GM12892 (cell line): ENCODE measurements at regions not wholly inside any gene's neighbourhood (a gene's known extent, or its start where the extent isn't known, plus 50 kb on each side); places are given as distances from the start of the nearest gene placed in this dataset.

Source experiments
- DNase-seq: peaks from one replicate; pipeline ENCODE4 v3.0.0; 2011; ENCODE audit not compliant: insufficient read length
- FAIRE-seq: peaks from 2 replicates; lab custom pipeline; 2011; peaks lifted over from hg19 to GRCh38; lab: Jason Lieb, UNC
- POLR2A ChIP-seq: IDR thresholded peaks from 2 replicates; pipeline ENCODE4 v1.6.1; 2011; ENCODE audit warnings: low read depth, low read length, control low read depth
- POLR2AphosphoS5 ChIP-seq: IDR thresholded peaks from 2 replicates; pipeline ENCODE4 v1.6.1; 2011; ENCODE audit warnings: low read depth, low read length, control low read depth
- TAF1 ChIP-seq: IDR thresholded peaks from 2 replicates; pipeline ENCODE4 v1.6.1; 2011; ENCODE audit warnings: low read depth, mild to moderate bottlenecking, control low read depth, low read length, borderline replicate concordance

GRCh38 chr2:6749962-6750361 is 115.7 kb downstream of the CMPK2 start:
- TF ChIP-seq POLR2AphosphoS5 (no peak), TAF1 (no peak), POLR2A (no peak)
- DNase-seq (no peak), FAIRE-seq (no peak)

GRCh38 chr2:6750411-6751158 is 115.1 kb downstream of the CMPK2 start:
- FAIRE-seq (no peak), DNase-seq (no peak)
- TF ChIP-seq TAF1 (no peak), POLR2AphosphoS5 (no peak), POLR2A (no peak)

GRCh38 chr2:6754419-6754818 is 111.3 kb downstream of the CMPK2 start:
- FAIRE-seq (no peak), DNase-seq (no peak)
- TF ChIP-seq POLR2AphosphoS5 = no peak
- TF ChIP-seq TAF1 = no peak
- TF ChIP-seq POLR2A = no peak

GRCh38 chr2:6755456-6755855 is 110.3 kb downstream of the CMPK2 start:
- no peak for TF ChIP-seq TAF1
- TF ChIP-seq POLR2A = no peak
- TF ChIP-seq POLR2AphosphoS5 = no peak
- no peak for FAIRE-seq
- no peak for DNase-seq

- no peak for FAIRE-seq
- no peak for DNase-seq
- no peak for TF ChIP-seq POLR2AphosphoS5
- no peak for TF ChIP-seq TAF1
- TF ChIP-seq POLR2A = no peak
Measured at GRCh38 chr2:6757215-6757614, 108.5 kb downstream of the CMPK2 start.

DNA sequence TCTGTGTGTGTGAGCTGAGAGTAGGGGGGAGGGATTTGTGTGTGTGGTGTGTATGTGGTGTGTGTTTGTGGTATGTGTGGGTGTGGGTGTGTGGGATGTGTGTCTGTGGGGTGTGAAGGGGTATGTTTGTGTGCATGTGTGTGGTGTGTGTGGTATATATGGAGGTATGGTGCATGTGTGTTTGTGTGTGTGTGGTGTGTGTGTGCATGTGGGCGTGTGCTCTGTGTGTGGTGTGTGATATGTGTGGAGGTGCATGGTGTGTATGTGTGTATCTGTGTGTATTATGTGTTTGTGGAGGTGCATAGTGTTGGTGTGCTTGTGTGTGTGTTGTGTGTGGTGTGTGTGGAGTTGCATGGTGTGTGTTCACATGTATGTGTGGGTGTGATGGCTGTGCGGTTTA is 106.0 kb downstream of the CMPK2 start:
- FAIRE-seq (no peak), DNase-seq (no peak)
- TF ChIP-seq POLR2A = no peak
- no peak for TF ChIP-seq POLR2AphosphoS5
- no peak for TF ChIP-seq TAF1

DNA sequence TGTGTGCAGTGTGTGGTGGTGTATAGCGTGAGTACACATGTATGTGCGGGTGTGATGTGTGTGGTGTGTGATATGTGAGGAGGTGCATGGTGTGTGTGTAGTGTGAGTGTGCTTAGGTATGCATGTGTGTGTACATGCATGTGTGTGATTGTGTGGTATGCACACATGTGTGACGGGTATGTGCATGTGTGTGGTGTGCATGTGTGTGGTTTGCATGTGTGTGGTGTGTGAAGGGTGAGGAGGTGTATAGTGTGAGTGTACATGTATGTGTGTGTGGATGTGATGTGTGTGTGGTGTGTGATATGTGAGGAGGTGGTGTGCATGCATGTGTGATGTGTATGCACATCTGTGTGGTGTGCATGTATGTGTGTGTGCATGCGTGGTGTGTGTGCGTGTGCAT is 105.6 kb downstream of the CMPK2 start:
- no peak for FAIRE-seq

DNA sequence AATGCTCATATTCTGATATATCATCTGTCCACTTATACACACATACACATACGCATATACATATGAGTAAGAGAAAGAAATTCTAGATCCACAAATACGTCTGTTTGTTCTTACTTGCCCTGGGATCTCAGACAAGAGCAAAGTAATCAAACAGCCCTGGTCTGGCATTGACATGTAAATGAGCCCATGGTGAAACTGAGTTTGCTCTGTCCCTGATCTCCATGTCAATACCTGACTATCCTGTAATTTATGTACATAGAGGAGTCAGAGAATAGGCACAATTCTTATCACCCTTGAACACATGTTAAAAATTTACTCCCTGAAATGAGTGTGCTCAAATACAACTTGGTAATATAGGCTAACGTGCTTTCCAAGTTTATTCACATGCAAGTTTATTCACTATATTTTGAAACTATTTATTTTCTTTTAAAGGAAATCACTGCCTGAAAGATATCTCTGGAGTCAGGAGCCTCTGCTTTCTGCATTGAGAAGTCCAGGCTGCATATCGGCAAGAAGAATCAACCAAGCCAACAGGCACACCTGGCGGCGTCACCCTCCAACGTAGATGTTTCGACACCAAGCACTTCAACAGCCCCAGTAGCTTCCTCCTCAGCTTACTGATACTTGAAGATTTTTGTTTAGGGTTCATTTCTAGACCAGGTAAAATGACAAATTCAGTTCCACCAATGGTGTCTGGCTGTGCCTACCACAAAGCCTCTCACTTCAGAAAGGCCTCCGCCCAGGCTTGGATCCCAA is 100.6 kb downstream of the CMPK2 start:
- no peak for DNase-seq
- TF ChIP-seq TAF1 (no peak), POLR2AphosphoS5 (no peak), POLR2A (no peak)
- no peak for FAIRE-seq

More for the DNA sequence above, 105.6 kb downstream of the CMPK2 start:
- TF ChIP-seq POLR2A = no peak
- no peak for TF ChIP-seq TAF1
- no peak for TF ChIP-seq POLR2AphosphoS5
- DNase-seq = no peak

DNA sequence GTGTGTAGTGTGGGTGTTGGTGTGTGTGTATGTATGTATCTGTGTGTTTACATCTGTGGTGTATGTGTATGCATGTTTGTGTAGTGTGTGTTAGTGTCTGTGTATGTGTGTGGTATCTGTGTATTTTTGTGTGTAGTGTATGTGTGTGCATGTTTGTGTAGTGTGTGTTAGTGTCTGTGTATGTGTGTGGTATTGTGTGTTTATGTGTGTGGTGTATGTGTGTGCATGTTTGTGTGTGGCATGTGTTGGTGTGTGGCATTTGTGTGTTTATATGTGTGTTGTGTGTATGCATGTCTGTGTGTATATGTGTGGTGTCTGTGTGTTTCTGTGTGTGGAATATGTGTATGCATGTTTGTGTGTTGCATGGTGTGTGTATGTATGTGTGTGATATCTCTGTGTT is 96.4 kb downstream of the CMPK2 start:
- TF ChIP-seq POLR2A (no peak), POLR2AphosphoS5 (no peak), TAF1 (no peak)
- no peak for FAIRE-seq

GRCh38 chr2:6770006-6770405 is 95.7 kb downstream of the CMPK2 start:
- FAIRE-seq = no peak
- DNase-seq = no peak
- TF ChIP-seq POLR2A (no peak), POLR2AphosphoS5 (no peak), TAF1 (no peak)

More for the DNA sequence above, 96.4 kb downstream of the CMPK2 start:
- DNase-seq = no peak
